Tibial nerve (tissue), 4 donors: ENCODE measurements at regions not wholly inside any gene's neighbourhood (a gene's known extent, or its start where the extent isn't known, plus 50 kb on each side); places are given as distances from the start of the nearest gene placed in this dataset.

Experiments
- DNase-seq, 2 donors: peaks; one replicate each; pipeline ENCODE4 v3.0.0-alpha.2; 2019; ENCODE audit warnings: low spot score in 2 of 2
- H3K27ac ChIP-seq, 4 donors: fragments of 200-600 bp; sonication (generic) in 3 of 4; one replicate each; pipeline ENCODE4 v1.5.1; 2017 to 2019; ENCODE audit warnings: mild to moderate bottlenecking in 1 of 4
- H3K27me3 ChIP-seq, 2 donors: fragments of 200-600 bp; sonication (generic) in 1 of 2; one replicate each; pipeline versions ENCODE4 v1.5.1 to v1.6.0; 2017 to 2019
- H3K36me3 ChIP-seq, 3 donors: fragments of 200-600 bp; sonication (generic); one replicate each; pipeline ENCODE4 v1.5.1; 2018 to 2019
- H3K4me1 ChIP-seq, 4 donors: fragments of 200-600 bp; sonication (generic) in 3 of 4; one replicate each; pipeline ENCODE4 v1.5.1; 2017 to 2019
- H3K4me3 ChIP-seq, 4 donors: fragments of 200-600 bp; sonication (generic) in 3 of 4; one replicate each; pipeline ENCODE4 v1.5.1; 2017 to 2019; ENCODE audit warnings: mild to moderate bottlenecking in 1 of 4, moderate library complexity in 1 of 4
- H3K9me3 ChIP-seq, 4 donors: fragments of 200-600 bp; sonication (generic) in 3 of 4; one replicate each; pipeline ENCODE4 v1.5.1; 2017 to 2019
- EP300 ChIP-seq, 2 donors: sonication (generic); formaldehyde crosslinking; IDR thresholded peaks; one replicate each; pipeline ENCODE4 v1.6.1; 2017; ENCODE audit warnings: antibody characterized with exemption in 2 of 2, mild to moderate bottlenecking in 1 of 2
- POLR2A ChIP-seq, 2 donors: fragments of 450-650 bp; IDR thresholded peaks; one replicate each; pipeline ENCODE4 v1.6.1; 2017; ENCODE audit warnings: antibody characterized with exemption in 2 of 2, mild to moderate bottlenecking in 2 of 2, moderate library complexity in 2 of 2
- WGBS, 2 donors: methylation state at CpG; one replicate each; pipeline ENCODE4 v1.1.5; 2018; 5-methylcytosine and 5-hydroxymethylcytosine counted together
- TF ChIP-seq, protein P1 (sequence below), 5 experiments: fragments of 200-600 bp in 3 of 5; fragments of 450-650 bp in 2 of 5; sonication (generic) in 3 of 5; IDR thresholded peaks; one replicate each; pipeline ENCODE4 v1.5.1; 2016 to 2019; ENCODE audit warnings: antibody characterized with exemption in 5 of 5, mild to moderate bottlenecking in 3 of 5, moderate library complexity in 2 of 5

DNA sequence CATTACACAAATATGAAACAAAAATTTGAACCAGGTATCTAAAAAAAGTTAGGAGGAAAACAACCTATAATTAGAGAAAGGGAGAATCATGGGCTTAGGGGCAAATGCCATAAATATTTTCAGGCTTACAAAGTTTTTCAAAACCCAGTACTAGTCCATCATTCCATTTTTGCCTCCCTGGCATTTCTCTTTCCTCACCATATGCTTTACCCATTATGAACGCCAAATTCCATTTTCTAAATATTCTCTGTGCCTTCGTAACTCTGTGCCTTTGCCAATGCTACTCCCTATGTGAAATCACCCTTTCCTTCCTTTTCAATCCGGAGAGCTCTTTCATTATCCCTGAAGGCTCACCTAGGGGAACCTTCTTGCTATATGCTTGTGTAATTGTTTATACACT lies 434.1 kb downstream of the ZSWIM6 start:
- no peak for DNase-seq
- Histone ChIP-seq H3K9me3 (peaks cover 0 to 17% (median 0%) of the 10 kb centered on the region in 4 donors), H3K27ac (no peak overlapping the region), H3K4me1 (no peaks in the 10 kb centered on the region), H3K27me3 (no peaks in the 10 kb centered on the region), H3K36me3 (no peaks in the 10 kb centered on the region), H3K4me3 (no peak overlapping the region)
- WGBS, 2 donors, result 82 to 87% methylated on average over 3 of the region's 3 CpGs
- TF ChIP-seq, protein P1, sequence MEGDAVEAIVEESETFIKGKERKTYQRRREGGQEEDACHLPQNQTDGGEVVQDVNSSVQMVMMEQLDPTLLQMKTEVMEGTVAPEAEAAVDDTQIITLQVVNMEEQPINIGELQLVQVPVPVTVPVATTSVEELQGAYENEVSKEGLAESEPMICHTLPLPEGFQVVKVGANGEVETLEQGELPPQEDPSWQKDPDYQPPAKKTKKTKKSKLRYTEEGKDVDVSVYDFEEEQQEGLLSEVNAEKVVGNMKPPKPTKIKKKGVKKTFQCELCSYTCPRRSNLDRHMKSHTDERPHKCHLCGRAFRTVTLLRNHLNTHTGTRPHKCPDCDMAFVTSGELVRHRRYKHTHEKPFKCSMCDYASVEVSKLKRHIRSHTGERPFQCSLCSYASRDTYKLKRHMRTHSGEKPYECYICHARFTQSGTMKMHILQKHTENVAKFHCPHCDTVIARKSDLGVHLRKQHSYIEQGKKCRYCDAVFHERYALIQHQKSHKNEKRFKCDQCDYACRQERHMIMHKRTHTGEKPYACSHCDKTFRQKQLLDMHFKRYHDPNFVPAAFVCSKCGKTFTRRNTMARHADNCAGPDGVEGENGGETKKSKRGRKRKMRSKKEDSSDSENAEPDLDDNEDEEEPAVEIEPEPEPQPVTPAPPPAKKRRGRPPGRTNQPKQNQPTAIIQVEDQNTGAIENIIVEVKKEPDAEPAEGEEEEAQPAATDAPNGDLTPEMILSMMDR (IDR thresholded peaks at IDR 0.05), result no peak
- TF ChIP-seq EP300 (IDR thresholded peaks at IDR 0.05) (no peak), POLR2A (IDR thresholded peaks at IDR 0.05) (no peak)

DNA sequence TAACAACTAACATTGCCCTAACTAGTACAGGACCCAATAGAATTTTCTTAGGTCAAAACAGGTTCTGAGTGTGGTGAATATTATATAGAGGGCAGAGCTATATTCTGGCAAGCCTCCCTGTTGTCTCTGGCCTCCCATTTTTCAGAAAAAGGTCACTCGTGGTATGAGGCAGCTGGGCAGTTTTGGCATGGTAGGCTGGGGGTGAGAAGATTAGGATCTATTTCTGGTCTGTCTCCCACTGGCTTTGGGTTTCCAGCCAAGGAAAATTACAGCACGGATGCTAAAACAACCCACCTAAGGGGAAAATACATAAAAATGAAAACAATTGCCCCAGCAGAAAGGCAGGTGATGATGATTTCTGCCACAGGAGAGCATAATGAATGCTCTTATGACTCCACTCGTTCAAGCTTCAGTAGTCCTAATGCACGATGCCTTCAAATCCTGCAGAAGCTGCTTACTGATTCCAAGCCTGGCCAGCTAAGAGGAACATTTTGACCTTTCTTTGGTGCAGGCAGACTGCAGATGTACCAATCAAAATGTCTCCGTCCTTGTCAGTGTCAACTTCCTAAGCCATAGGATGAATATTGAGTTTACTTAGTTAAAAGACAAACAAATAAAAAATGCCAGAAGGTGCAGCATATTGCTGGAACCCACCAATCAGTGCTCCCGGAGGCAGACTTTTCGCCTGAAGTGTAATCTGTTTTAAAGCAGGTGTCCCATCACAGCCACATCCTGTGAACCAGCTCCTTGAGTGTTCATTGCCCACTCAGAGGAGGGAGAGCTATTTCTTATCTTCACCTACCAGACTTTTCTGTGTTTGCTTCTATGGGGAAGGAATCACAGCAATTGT lies 435.4 kb downstream of the ZSWIM6 start:
- no peaks in the 10 kb centered on the region for H3K27me3 ChIP-seq
- no peaks in the 10 kb centered on the region for H3K4me1 ChIP-seq
- WGBS, 2 donors, result 71 to 73% methylated on average over 7 of the region's 7 CpGs
- no peaks in the 10 kb centered on the region for H3K36me3 ChIP-seq
- DNase-seq, result no peak
- H3K27ac ChIP-seq, result no peak overlapping the region
- no peak overlapping the region for H3K4me3 ChIP-seq
- TF ChIP-seq EP300 (IDR thresholded peaks at IDR 0.05), result no peak
- TF ChIP-seq, protein P1 (IDR thresholded peaks at IDR 0.05), result no peak
- no peak for TF ChIP-seq POLR2A (IDR thresholded peaks at IDR 0.05)
- peaks cover 0 to 7% (median 0%) of the 10 kb centered on the region in 4 donors for H3K9me3 ChIP-seq

DNA sequence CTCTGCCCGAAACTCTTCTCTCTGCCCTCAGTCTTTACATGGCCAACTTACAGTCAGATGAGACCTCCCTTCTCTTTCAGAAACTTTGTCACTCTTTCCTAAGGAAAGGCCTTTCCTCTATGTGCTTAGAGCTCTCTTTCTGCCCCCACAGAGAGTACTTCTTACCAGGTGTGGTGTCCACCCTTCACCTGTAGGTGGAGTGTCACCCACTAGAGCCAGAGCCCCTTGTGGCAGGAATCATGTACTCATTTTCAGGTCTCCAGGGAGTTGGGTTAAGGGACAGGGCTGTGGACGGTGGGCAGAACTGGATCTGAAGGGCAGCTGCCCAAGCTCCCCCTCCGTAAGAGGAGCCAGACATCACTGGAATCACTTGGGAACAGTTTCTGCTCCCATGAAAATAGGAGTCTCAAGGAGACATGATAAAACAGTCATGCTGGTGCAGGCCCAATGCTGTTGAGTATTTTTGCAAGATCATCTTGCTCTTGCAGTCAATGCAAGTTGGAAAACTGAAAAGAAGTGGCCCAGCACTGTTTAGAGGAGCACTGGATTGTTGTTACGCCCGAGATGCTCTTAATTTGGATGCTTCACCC lies 436.7 kb downstream of the ZSWIM6 start:
- DNase-seq, result no peak
- 90 to 93% methylated on average over 5 of the region's 5 CpGs for WGBS, 2 donors
- H3K27ac ChIP-seq, result no peak overlapping the region

DNA sequence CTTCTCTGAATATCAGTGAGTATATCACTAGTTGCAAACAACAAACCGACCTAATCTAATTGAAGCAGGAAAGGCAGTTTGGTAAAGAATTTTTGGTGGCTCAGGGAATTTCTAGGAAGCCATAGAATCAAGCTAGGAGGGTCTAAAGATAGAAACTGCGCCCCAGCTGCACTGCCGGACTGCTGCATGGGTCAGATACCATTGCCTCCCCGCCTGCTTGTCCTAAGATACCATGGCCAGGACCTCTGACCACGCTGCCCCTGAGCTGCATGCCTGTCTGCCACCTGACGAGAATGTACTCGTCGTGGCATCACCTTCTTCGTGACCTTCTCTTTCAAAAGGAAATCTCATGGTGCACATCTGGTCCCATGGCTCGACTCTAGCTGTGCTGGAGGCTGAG lies 439.0 kb downstream of the ZSWIM6 start:
- TF ChIP-seq POLR2A (IDR thresholded peaks at IDR 0.05) (no peak), EP300 (IDR thresholded peaks at IDR 0.05) (no peak)
- TF ChIP-seq, protein P1 (IDR thresholded peaks at IDR 0.05), result no peak
- Histone ChIP-seq H3K27ac (no peak overlapping the region), H3K4me3 (no peak overlapping the region)

More for the DNA sequence above, 436.7 kb downstream of the ZSWIM6 start:
- no peaks in the 10 kb centered on the region for H3K36me3 ChIP-seq
- TF ChIP-seq POLR2A (IDR thresholded peaks at IDR 0.05) (no peak), EP300 (IDR thresholded peaks at IDR 0.05) (no peak)
- TF ChIP-seq, protein P1 (IDR thresholded peaks at IDR 0.05), result no peak
- H3K4me1 ChIP-seq, result no peaks in the 10 kb centered on the region
- H3K9me3 ChIP-seq, result no peaks in the 10 kb centered on the region
- H3K27me3 ChIP-seq, result no peaks in the 10 kb centered on the region
- no peak overlapping the region for H3K4me3 ChIP-seq

DNA sequence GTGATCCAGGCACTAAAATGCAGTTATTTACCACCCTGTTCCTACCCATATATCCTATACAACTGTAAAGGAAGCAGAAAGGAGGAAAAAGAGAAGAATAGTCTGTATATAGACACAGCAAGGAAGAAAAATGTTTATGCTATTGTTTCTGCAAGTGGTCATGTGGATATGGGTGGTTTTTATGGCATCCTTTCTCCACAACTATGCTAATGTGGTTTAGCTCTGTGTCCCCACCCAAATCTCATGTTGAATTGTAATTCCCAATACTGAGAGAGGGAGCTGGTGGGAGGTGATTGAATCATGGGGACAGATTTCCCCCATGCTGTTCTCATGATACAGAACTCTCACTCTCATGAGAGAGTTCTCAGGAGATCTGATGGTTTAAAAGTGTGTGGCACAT lies 439.8 kb downstream of the ZSWIM6 start:
- H3K36me3 ChIP-seq, result no peaks in the 10 kb centered on the region
- TF ChIP-seq EP300 (IDR thresholded peaks at IDR 0.05) (no peak), POLR2A (IDR thresholded peaks at IDR 0.05) (no peak)
- TF ChIP-seq, protein P1 (IDR thresholded peaks at IDR 0.05), result no peak
- DNase-seq, result no peak

More for the DNA sequence above, 439.0 kb downstream of the ZSWIM6 start:
- H3K4me1 ChIP-seq, result no peaks in the 10 kb centered on the region
- DNase-seq, result no peak
- H3K27me3 ChIP-seq, result no peaks in the 10 kb centered on the region
- H3K9me3 ChIP-seq, result no peaks in the 10 kb centered on the region
- 81 to 84% methylated on average over 10 of the region's 10 CpGs for WGBS, 2 donors
- H3K36me3 ChIP-seq, result no peaks in the 10 kb centered on the region

More for the DNA sequence above, 439.8 kb downstream of the ZSWIM6 start:
- Histone ChIP-seq H3K9me3 (no peaks in the 10 kb centered on the region), H3K27me3 (no peaks in the 10 kb centered on the region), H3K27ac (no peak overlapping the region), H3K4me1 (no peaks in the 10 kb centered on the region), H3K4me3 (no peak overlapping the region)
